ENCODE measurements at regions not wholly inside any gene's neighbourhood (a gene's known extent, or its start where the extent isn't known, plus 50 kb on each side); places are given as distances from the start of the nearest gene placed in this dataset.

DNA sequence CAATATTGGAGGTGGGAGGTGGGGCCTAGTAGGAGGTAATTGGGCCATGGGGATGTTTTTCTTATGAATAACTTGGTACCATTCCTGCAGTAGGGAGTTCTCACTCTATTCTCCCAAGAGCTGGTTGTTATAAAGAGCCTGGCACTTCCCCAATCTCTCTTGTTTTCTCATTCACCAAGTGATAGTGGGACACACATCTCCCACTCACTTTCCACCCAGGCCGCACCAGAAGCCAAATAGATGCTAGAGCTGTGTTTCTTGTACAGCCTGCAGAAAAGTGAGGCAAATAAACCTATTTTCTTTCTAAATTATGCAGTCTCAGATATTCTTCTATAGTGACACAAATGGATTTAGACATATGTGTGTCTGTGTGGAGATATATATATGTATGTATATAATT lies 117.6 kb downstream of the ANKRD50 start:
- no peak for DNase-seq

DNA sequence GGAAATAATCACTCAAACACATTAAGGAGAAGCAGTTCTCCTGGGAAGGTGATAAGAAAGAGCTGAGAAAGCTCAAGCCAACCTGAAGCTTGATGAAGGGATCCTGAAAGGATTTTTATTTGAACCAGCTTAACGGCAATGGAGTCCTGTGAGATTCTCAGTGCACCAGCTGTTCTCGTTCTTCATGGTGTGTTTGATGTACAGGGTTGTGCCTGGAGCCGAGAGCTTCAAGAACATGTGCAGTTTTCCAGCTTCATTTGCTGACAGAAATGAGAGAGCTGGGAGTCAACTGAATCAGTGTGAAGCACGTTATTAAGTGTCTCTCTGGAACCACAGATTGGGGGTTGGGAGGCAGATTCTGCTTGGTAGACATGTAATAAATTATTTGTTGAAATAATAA lies 115.7 kb downstream of the ANKRD50 start:
- DNase-seq, result peak; percentile 48

DNA sequence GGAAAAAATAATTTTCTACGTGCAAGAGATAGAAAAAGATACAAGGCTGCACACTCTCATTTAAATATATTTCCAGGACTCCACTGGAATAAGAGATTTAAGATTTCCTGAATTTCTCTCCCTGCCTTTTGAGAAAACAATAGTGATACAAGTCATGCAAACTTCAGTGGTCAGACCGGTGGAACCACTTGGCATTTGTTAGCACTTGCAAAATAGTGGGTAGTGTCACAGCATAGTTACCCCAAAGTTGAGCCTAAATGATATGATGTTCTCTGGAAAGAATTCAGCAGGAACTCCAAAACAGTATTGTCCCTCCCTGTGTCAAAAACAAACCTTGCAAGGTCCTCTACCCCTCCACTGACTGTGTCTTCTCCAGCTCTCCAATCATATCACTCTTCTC lies 102.3 kb downstream of the ANKRD50 start:
- no peak for DNase-seq
